ENCODE measurements at regions not wholly inside any gene's neighbourhood (a gene's known extent, or its start where the extent isn't known, plus 50 kb on each side); places are given as distances from the start of the nearest gene placed in this dataset.

- TF ChIP-seq JUNB (IDR thresholded peaks at IDR 0.05) = no peak
- TF ChIP-seq ATOH8 (CRISPR knock-in tag; IDR thresholded peaks at IDR 0.05; ENCODE audit: low read depth) = no peak
- TF ChIP-seq E2F6 (IDR thresholded peaks at IDR 0.05; ENCODE audit: borderline replicate concordance, low read depth) = no peak
- no peak for TF ChIP-seq POLR2A (IDR thresholded peaks at IDR 0.05; ENCODE audit: low read length)
- no peak for TF ChIP-seq ZNF302 (CRISPR knock-in tag; IDR thresholded peaks at IDR 0.05)
- no peak for TF ChIP-seq ZFP36 (IDR thresholded peaks at IDR 0.05; ENCODE audit: borderline replicate concordance, partially characterized antibody)
- TF ChIP-seq CHD2 (IDR thresholded peaks at IDR 0.05; ENCODE audit: low read length, partially characterized antibody) = no peak
- no peak for TF ChIP-seq HDAC2 (IDR thresholded peaks at IDR 0.05)
- no peak for TF ChIP-seq SMC3 (IDR thresholded peaks at IDR 0.05)
- no peak for TF ChIP-seq ELK1 (IDR thresholded peaks at IDR 0.05; ENCODE audit: low read depth, low read length)
- TF ChIP-seq MAZ (IDR thresholded peaks at IDR 0.05; ENCODE audit: borderline replicate concordance, low read depth, low read length) = no peak
- no peak for TF ChIP-seq HOXA7 (CRISPR knock-in tag; IDR thresholded peaks at IDR 0.05)
Observed at GRCh38 chr3:31116651-31117050, 222.2 kb upstream of the GADL1 start (continued).

- FAIRE-seq (no peak), ATAC-seq (no peak), DNase-seq (ENCODE audit: low read depth in 1 of 2, low spot score in 1 of 2) (no peak)
- Histone ChIP-seq H3K4me3 (no peak overlapping the region), H3K4me1 (no peaks in the 10 kb centered on the region), H3K9me3 (no peaks in the 10 kb centered on the region), H3K4me2 (no peak overlapping the region), H3K27ac (no peak overlapping the region)
- CTCF ChIA-PET = interaction anchor here (0.6 kb wide), 1 partner anchor 49 kb away, joined by 3 read pairs; no protein-coding TSS in a partner anchor
- POLR2A ChIA-PET = no interaction called here
- WGBS (ENCODE audit: missing lambda C conversion rate) = 48% methylated on average over 2 of the region's 2 CpGs
- TF ChIP-seq RCOR1 (IDR thresholded peaks at IDR 0.05; ENCODE audit: low read depth, low read length) (no peak), CBX2 (IDR thresholded peaks at IDR 0.05; ENCODE audit: borderline replicate concordance, low read depth) (no peak), EP300 (IDR thresholded peaks at IDR 0.05) (no peak), GATA3 (IDR thresholded peaks at IDR 0.05; ENCODE audit: borderline replicate concordance) (no peak), EHMT2 (IDR thresholded peaks at IDR 0.05; ENCODE audit: low read depth) (no peak), CHD4 (IDR thresholded peaks at IDR 0.05; ENCODE audit: borderline replicate concordance) (no peak), MAX (IDR thresholded peaks at IDR 0.05) (no peak), PBX3 (IDR thresholded peaks at IDR 0.05) (no peak), KDM5A (IDR thresholded peaks at IDR 0.05) (no peak), JUN (IDR thresholded peaks at IDR 0.05) (no peak)
Observed at GRCh38 chr3:31117854-31118253, 223.4 kb upstream of the GADL1 start.

GRCh38 chr3:31124373-31124772 is 229.9 kb upstream of the GADL1 start:
- no peak for FAIRE-seq
- Histone ChIP-seq H3K9me3 (peaks cover 3% of the 10 kb centered on the region; the same call in 1 of the 3 replicates), H3K27ac (no peak overlapping the region), H3K4me1 (no peaks in the 10 kb centered on the region), H3K4me3 (no peak overlapping the region), H3K4me2 (no peak overlapping the region)
- DNase-seq (ENCODE audit: low read depth in 1 of 2, low spot score in 1 of 2) = no peak
- ChIA-PET POLR2A (no interaction called here), CTCF (no interaction called here)
- no peak for TF ChIP-seq CBX8 (IDR thresholded peaks at IDR 0.05)
- no peak for TF ChIP-seq SMC3 (IDR thresholded peaks at IDR 0.05)
- TF ChIP-seq EHMT2 (IDR thresholded peaks at IDR 0.05; ENCODE audit: low read depth) = no peak
- no peak for TF ChIP-seq TP53 (CRISPR knock-in tag; IDR thresholded peaks at IDR 0.05)
- whole genome bisulfite sequencing (ENCODE audit: missing lambda C conversion rate) = 67% methylated on average over 1 of the region's 1 CpG
- ATAC-seq = no peak

Data from A549 (cell line).